B cell (primary cell): ENCODE measurements at regions not wholly inside any gene's neighbourhood (a gene's known extent, or its start where the extent isn't known, plus 50 kb on each side); places are given as distances from the start of the nearest gene placed in this dataset.
"Not testable (repeated sequence)": the region's sequence is repeated elsewhere in the genome, so short reads cannot be mapped to it uniquely, and the experiment has no call there.

ENCODE experiments used
- EZH2 ChIP-seq: IDR thresholded peaks from 2 replicates; pipeline ENCODE4 v1.6.1; 2012; ENCODE audit warnings: borderline replicate concordance, low read depth, mild to moderate bottlenecking, moderate library complexity, low read length; ENCODE audit not compliant: insufficient read depth, poor library complexity, severe bottlenecking
- TF ChIP-seq, protein P1 (sequence below): fragments of 200-600 bp; IDR thresholded peaks from one replicate; pipeline ENCODE4 v1.8.0; 2022; ENCODE audit warnings: antibody characterized with exemption, mild to moderate bottlenecking

DNA sequence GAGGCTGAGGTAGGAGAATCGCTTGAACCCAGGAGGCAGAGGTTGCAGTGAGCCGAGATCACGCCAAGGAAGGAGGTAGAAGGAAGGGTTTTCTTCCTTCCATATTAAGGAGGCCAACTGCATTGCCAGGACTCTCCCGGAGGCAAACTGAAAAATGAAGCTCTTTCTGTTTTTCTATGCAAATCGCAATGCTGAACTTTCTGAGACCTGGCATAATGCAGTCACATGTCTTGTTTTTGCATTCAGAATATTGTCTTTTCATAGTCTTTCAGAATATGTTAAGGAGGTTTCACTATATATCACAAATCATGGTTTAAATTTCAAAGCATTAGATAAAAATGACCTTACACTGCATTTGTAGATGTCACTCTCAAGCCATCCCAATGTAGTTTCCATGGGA, 133.4 kb downstream of the SPDYE17 start:
- TF ChIP-seq, protein P1, sequence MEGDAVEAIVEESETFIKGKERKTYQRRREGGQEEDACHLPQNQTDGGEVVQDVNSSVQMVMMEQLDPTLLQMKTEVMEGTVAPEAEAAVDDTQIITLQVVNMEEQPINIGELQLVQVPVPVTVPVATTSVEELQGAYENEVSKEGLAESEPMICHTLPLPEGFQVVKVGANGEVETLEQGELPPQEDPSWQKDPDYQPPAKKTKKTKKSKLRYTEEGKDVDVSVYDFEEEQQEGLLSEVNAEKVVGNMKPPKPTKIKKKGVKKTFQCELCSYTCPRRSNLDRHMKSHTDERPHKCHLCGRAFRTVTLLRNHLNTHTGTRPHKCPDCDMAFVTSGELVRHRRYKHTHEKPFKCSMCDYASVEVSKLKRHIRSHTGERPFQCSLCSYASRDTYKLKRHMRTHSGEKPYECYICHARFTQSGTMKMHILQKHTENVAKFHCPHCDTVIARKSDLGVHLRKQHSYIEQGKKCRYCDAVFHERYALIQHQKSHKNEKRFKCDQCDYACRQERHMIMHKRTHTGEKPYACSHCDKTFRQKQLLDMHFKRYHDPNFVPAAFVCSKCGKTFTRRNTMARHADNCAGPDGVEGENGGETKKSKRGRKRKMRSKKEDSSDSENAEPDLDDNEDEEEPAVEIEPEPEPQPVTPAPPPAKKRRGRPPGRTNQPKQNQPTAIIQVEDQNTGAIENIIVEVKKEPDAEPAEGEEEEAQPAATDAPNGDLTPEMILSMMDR, result not testable (repeated sequence)
- not testable (repeated sequence) for TF ChIP-seq EZH2
